ENCODE measurements at regions not wholly inside any gene's neighbourhood (a gene's known extent, or its start where the extent isn't known, plus 50 kb on each side); places are given as distances from the start of the nearest gene placed in this dataset.

- H3K4me1 ChIP-seq (ENCODE audit: control insufficient read depth, insufficient read depth, low read length), result no peaks in the 10 kb centered on the region
- H3K9me3 ChIP-seq (ENCODE audit: control insufficient read depth, low read length), result no peaks in the 10 kb centered on the region
- no peaks in the 10 kb centered on the region for H3K36me3 ChIP-seq (ENCODE audit: control insufficient read depth, insufficient read depth, low read length)
- no peak overlapping the region for H3K9ac ChIP-seq (ENCODE audit: low read length)
- H3K4me3 ChIP-seq (ENCODE audit: low read length), result no peak overlapping the region
- no peaks in the 10 kb centered on the region for H3K27me3 ChIP-seq (ENCODE audit: control insufficient read depth, insufficient read depth, low read length)
These were observed 446.0 kb downstream of the PDZRN4 start for GRCh38 chr12:41634091-41634490.

GRCh38 chr12:41629611-41630010 lies 441.5 kb downstream of the PDZRN4 start:
- Histone ChIP-seq H3K9me3 (ENCODE audit: control insufficient read depth, low read length) (no peaks in the 10 kb centered on the region), H3K4me3 (ENCODE audit: low read length) (no peak overlapping the region), H3K27me3 (ENCODE audit: control insufficient read depth, insufficient read depth, low read length) (no peaks in the 10 kb centered on the region), H3K9ac (ENCODE audit: low read length) (no peak overlapping the region), H3K36me3 (ENCODE audit: control insufficient read depth, insufficient read depth, low read length) (no peaks in the 10 kb centered on the region), H3K4me1 (ENCODE audit: control insufficient read depth, insufficient read depth, low read length) (no peaks in the 10 kb centered on the region)

GRCh38 chr12:41627476-41627875 lies 439.4 kb downstream of the PDZRN4 start:
- no peak overlapping the region for H3K9ac ChIP-seq (ENCODE audit: low read length)
- H3K27me3 ChIP-seq (ENCODE audit: control insufficient read depth, insufficient read depth, low read length), result no peaks in the 10 kb centered on the region
- no peaks in the 10 kb centered on the region for H3K36me3 ChIP-seq (ENCODE audit: control insufficient read depth, insufficient read depth, low read length)
- H3K4me3 ChIP-seq (ENCODE audit: low read length), result no peak overlapping the region
- no peaks in the 10 kb centered on the region for H3K4me1 ChIP-seq (ENCODE audit: control insufficient read depth, insufficient read depth, low read length)
- no peaks in the 10 kb centered on the region for H3K9me3 ChIP-seq (ENCODE audit: control insufficient read depth, low read length)

- H3K4me3 ChIP-seq (ENCODE audit: low read length), result no peak overlapping the region
- no peaks in the 10 kb centered on the region for H3K4me1 ChIP-seq (ENCODE audit: control insufficient read depth, insufficient read depth, low read length)
- no peak overlapping the region for H3K9ac ChIP-seq (ENCODE audit: low read length)
- no peaks in the 10 kb centered on the region for H3K36me3 ChIP-seq (ENCODE audit: control insufficient read depth, insufficient read depth, low read length)
- no peaks in the 10 kb centered on the region for H3K9me3 ChIP-seq (ENCODE audit: control insufficient read depth, low read length)
- H3K27me3 ChIP-seq (ENCODE audit: control insufficient read depth, insufficient read depth, low read length), result no peaks in the 10 kb centered on the region
These were observed 436.5 kb downstream of the PDZRN4 start for GRCh38 chr12:41624571-41624970.

Data from mucosa of stomach (tissue), 1 donor.